ENCODE measurements at regions not wholly inside any gene's neighbourhood (a gene's known extent, or its start where the extent isn't known, plus 50 kb on each side); places are given as distances from the start of the nearest gene placed in this dataset.

DNA sequence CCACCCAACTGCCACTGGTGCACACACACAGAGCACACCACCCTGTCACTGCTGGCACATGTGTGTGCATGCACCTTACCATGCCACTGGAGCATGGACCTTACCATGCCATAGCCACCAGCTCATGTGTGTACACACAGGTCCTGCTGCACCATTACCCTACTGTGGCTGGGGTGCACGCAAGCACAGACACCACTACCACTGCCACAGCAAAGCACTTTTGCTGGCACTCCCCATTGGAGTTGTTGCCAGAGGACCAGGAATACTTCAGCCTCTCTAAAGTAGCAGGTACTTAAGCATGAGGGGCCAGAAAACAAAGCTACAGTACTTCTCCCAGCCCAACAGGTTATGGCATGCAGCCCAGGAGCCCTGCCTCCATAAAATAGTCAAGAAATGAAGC is 404.8 kb downstream of the MBD2 start:
- TF ChIP-seq JUND (IDR thresholded peaks at IDR 0.05; ENCODE audit: low read depth), result no peak
- in situ Hi-C loops (cut with HindIII; ENCODE audit: low pct_unique_long_range_greater_than_20kb, low sequenced_read_pairs), result no loop called here
- no peak for DNase-seq (ENCODE audit: low read depth in 1 of 2, low spot score in 1 of 2)

DNA sequence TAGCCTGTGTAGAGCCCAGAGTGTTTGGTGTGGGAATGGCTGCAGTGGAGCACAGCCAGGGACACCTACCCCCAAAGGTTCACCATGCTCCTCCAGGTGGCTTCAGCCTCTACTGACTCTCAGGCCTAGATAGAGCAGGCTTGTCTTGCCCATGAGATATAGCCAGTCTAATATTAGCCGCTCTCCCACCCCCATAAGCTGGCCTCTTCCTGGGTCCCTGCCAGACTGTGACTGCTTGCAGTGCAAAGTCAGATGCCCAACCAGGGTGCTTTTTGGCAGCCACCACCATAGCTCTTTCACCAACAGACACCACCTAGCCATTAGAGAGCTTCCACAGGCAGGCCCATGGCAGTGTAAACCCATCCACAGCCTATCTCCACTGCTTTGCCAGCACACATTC is 405.3 kb downstream of the MBD2 start:
- DNase-seq (ENCODE audit: low read depth in 1 of 2, low spot score in 1 of 2), result no peak
- TF ChIP-seq JUND (IDR thresholded peaks at IDR 0.05; ENCODE audit: low read depth), result no peak
- in situ Hi-C loops (cut with HindIII; ENCODE audit: low pct_unique_long_range_greater_than_20kb, low sequenced_read_pairs), result no loop called here

DNA sequence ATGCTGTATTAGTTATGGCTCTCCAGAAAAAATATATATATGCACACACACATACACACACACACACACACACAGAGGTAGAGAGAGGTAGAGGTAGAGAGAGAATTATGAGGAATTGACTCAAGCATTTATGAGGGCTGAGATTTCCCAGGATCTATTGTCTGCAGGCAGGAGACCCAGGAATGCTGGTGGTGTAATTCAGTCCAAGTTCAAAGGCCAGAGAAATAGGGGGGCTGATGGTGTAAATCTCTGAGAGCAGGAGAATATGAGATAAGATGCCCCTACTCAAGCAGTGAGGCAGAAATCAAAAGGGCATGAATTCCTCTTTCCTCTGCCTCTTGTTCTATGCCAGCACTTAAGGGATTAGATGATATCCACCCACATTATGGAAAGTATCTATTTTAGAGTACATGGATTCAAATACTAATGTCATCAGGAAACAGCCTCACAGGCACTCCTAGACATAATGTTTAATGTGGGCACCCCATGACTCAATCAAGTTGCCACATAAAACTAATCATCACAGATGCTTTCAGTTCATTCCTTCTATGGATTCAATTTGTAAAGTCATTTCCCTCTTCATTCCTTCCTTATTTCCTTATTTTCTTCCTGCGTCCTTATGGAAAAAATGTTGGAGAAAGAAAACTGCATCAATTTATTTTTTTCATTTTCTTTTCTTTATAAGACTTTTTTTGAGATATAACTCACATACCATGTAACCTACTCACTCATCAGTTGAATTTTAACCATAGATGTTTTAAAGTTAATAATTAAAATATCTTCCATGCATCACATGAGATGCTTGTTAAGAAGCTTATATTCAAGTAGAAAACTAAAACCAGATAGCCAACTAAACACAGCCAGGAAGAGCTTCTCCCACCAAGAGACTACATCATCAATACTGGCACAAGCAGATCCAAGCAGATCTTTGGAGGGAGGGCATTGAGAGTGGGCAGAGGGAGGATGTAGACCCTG is 406.2 kb downstream of the MBD2 start:
- in situ Hi-C loops (cut with HindIII; ENCODE audit: low pct_unique_long_range_greater_than_20kb, low sequenced_read_pairs), result no loop called here
- no peak for TF ChIP-seq JUND (IDR thresholded peaks at IDR 0.05; ENCODE audit: low read depth)

DNA sequence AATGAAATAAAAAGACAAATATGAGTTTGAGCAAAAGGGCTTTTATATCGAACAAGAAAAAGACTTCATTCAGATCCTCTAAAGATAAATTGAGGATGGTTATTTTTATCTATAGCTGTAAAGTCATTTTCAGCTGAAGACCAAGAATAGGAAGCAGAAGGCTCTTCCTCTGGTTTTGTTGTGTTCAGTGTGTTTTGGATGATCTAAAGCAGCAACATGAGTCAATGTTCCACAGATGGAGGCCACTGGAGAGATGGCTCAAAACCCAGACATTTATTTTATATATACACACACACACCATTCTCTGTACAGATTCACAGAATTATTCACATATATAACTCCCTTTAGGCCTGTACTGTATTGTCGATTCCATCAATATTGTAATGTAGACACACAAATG is 424.3 kb downstream of the MBD2 start:
- DNase-seq (ENCODE audit: low read depth in 1 of 2, low spot score in 1 of 2), result no peak
- no peak for TF ChIP-seq JUND (IDR thresholded peaks at IDR 0.05; ENCODE audit: low read depth)
- in situ Hi-C loops (cut with HindIII; ENCODE audit: low pct_unique_long_range_greater_than_20kb, low sequenced_read_pairs), result no loop called here

More for the DNA sequence above, 406.2 kb downstream of the MBD2 start:
- DNase-seq (ENCODE audit: low read depth in 1 of 2, low spot score in 1 of 2), result no peak

DNA sequence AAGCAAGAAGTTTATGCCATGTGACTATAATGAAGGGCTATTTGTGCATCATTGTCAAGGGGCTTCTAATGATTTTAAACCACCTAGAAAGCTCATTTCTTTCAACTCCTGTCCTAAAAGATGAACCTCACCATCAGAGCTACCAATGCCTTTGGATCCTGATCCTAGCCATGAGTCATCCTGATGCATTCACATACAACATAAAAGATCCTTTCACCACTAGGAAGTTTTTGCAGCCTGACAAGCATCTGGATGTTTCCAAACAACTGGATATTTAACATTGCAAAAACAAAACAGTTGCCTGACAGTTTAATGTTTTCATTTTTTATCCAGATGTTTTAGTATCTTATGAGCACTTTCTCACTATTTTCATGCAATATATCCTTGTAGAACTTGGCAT is 425.3 kb downstream of the MBD2 start:
- no peak for DNase-seq (ENCODE audit: low read depth in 1 of 2, low spot score in 1 of 2)
- TF ChIP-seq JUND (IDR thresholded peaks at IDR 0.05; ENCODE audit: low read depth), result no peak
- in situ Hi-C loops (cut with HindIII; ENCODE audit: low pct_unique_long_range_greater_than_20kb, low sequenced_read_pairs), result no loop called here

DNA sequence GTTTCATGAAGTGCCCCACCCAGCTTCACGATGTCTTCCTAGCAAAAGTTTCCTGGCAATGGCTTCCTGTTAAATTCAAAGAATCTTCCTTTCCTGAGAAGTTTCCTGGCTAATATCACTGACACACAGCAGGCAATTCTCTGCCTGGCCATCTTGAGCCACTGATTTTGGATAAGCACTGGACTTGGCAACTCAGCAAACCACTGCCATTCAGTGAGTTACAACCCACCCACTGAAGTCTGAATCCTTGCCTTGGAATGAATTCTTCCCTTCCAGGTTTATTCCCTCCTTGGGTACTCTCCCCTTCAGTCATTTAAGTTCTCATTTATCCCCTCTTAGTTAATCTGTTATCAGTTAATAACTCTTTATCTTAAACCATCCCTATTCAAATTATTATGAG is 426.0 kb downstream of the MBD2 start:
- TF ChIP-seq JUND (IDR thresholded peaks at IDR 0.05; ENCODE audit: low read depth), result no peak
- no peak for DNase-seq (ENCODE audit: low read depth in 1 of 2, low spot score in 1 of 2)
- in situ Hi-C loops (cut with HindIII; ENCODE audit: low pct_unique_long_range_greater_than_20kb, low sequenced_read_pairs), result no loop called here

DNA sequence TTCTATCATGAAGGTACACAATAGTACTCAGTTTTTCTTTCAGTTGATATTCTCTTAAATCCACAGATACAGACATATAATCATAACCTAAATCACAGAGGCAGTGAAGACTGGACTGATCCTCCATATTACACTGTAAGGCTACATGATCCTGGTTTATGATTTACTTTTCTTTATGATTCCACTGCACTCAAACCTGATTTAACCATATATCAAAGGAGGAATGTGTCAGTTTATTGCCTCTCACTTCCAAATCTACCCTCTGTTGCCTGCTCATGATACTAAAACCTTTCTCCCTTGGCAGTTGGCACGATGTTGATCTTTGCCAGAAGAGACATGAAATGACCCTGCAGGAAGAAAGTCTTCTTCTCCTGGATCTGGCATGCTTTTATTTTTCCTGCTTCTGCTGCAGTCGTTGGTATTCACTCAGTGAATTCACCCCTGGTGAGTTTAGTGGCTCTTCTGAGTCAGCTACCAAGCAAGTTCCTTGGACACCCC is 426.4 kb downstream of the MBD2 start:
- no peak for TF ChIP-seq JUND (IDR thresholded peaks at IDR 0.05; ENCODE audit: low read depth)
- no peak for DNase-seq (ENCODE audit: low read depth in 1 of 2, low spot score in 1 of 2)
- in situ Hi-C loops (cut with HindIII; ENCODE audit: low pct_unique_long_range_greater_than_20kb, low sequenced_read_pairs), result no loop called here

DNA sequence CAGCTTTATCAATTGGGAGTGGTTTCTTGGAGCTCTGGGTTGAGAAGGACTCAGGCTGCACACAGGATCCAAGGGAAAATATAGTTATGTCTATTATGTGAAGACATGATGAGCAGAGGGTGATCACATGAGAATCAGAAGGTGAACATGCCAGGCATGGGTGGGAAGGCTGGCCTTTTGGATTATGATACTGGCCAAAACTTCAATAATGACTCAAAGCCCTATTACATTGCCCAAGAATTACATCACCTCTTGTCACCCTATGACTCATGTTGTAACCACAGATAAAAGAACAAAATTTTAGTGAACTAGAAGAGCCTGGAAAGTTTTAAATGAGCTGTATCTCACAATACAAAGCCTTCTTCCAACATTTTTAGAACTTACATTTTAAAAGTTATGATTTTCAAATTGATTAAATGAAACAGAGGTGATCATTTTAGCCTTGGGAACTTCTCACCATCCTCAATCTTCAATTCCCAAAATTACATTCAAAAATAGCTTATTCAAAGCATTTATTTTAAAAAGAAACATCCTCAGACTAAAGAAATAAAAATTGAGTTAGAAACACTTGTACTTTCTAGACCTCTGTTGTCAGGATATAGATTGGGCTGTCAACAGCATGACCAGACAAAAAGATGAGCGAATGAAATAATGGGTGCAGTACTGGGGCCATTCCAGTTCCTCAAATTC is 428.3 kb downstream of the MBD2 start:
- in situ Hi-C loops (cut with HindIII; ENCODE audit: low pct_unique_long_range_greater_than_20kb, low sequenced_read_pairs), result no loop called here
- no peak for DNase-seq (ENCODE audit: low read depth in 1 of 2, low spot score in 1 of 2)
- no peak for TF ChIP-seq JUND (IDR thresholded peaks at IDR 0.05; ENCODE audit: low read depth)

DNA sequence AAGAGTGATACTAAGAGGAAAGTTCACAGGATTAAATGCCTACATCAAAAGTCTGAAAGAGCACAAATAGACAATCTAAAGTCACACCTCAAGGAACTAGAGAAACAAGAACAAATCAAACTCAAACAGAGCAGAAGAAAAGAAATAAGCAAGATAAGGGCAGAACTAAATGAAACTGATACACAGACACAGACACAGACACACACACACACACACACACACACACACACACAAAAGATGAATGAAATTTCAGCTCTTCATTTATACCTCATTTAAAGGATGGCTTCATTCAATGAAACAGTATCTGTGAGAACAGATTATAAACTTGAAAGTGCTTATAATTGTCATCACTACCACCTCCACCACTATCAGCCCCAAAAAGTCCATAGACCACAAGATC is 428.9 kb downstream of the MBD2 start:
- in situ Hi-C loops (cut with HindIII; ENCODE audit: low pct_unique_long_range_greater_than_20kb, low sequenced_read_pairs), result no loop called here
- DNase-seq (ENCODE audit: low read depth in 1 of 2, low spot score in 1 of 2), result no peak
- TF ChIP-seq JUND (IDR thresholded peaks at IDR 0.05; ENCODE audit: low read depth), result no peak

DNA sequence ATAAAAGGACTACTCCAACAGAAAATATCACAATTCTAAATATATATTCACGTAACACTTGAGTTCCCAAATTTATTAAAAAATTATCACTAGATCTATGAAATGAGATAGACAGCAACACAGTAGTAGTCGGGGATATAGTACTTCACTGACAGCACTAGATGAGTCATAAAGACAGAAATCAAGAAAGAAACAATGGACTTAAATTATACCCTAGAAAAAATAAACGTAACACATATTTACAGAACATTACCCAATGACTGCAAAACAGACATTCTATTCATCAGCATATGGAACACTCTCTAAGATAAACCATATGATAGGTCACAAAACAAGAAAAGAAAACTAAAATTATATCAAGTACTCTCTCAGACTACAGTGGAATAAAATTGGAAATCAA is 429.4 kb downstream of the MBD2 start:
- in situ Hi-C loops (cut with HindIII; ENCODE audit: low pct_unique_long_range_greater_than_20kb, low sequenced_read_pairs), result no loop called here
- TF ChIP-seq JUND (IDR thresholded peaks at IDR 0.05; ENCODE audit: low read depth), result no peak
- no peak for DNase-seq (ENCODE audit: low read depth in 1 of 2, low spot score in 1 of 2)

DNA sequence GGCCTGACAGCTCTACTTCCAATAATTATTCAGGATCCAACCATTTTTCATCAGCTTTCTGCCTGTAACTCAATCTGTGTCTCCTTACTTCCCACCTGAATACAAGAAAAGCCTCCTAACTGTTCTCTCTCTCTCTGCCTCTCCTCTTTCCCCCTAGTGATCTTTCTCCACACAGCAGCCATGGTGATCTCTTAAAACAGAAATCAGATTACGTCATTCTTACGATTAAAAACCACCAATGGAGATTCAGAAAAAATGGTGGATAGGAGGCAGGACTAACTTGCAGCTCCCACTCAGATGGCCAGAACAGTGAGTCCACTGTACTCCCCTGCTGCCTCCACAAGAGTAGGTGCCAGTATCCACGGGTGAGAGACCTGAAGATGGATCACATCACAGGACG is 431.7 kb downstream of the MBD2 start:
- in situ Hi-C loops (cut with HindIII; ENCODE audit: low pct_unique_long_range_greater_than_20kb, low sequenced_read_pairs), result no loop called here
- TF ChIP-seq JUND (IDR thresholded peaks at IDR 0.05; ENCODE audit: low read depth), result no peak
- no peak for DNase-seq (ENCODE audit: low read depth in 1 of 2, low spot score in 1 of 2)

DNA sequence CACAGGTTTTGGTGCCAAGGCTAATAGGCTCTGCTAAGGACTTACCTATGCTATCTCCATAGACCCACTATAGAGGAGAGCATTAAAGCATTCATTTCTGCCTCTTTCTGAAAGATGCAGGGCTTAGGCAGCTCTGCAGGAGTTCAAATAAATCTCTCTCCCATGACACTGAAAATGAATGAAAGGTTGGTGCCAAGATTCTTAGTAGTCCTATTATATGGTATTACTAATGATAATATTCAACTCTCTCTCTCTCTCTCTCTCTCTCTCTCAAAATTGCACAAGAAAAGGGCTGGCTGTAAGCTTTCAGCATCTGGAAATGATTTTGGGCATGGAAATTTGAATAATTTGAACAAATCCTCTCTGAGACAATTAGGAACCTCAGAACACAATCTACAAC is 433.7 kb downstream of the MBD2 start:
- no peak for TF ChIP-seq JUND (IDR thresholded peaks at IDR 0.05; ENCODE audit: low read depth)
- DNase-seq (ENCODE audit: low read depth in 1 of 2, low spot score in 1 of 2), result no peak
- in situ Hi-C loops (cut with HindIII; ENCODE audit: low pct_unique_long_range_greater_than_20kb, low sequenced_read_pairs), result no loop called here
